Stomach (tissue), 4 donors: ENCODE measurements at regions not wholly inside any gene's neighbourhood (a gene's known extent, or its start where the extent isn't known, plus 50 kb on each side); places are given as distances from the start of the nearest gene placed in this dataset.

Source experiments
- EP300 ChIP-seq: sonication (generic); formaldehyde crosslinking; IDR thresholded peaks from one replicate; pipeline ENCODE4 v1.6.1; 2017; ENCODE audit warnings: antibody characterized with exemption
- POLR2A ChIP-seq, 4 donors: fragments of 450-650 bp; IDR thresholded peaks; one replicate each; pipeline ENCODE4 v1.6.1; 2016; ENCODE audit warnings: antibody characterized with exemption in 4 of 4, control low read depth in 2 of 4, mild to moderate bottlenecking in 1 of 4, moderate library complexity in 1 of 4
- TF ChIP-seq, protein P1 (sequence below), 7 experiments: fragments of 450-650 bp in 4 of 7; fragments of 200-600 bp in 3 of 7; sonication (generic) in 3 of 7; IDR thresholded peaks; one replicate each; pipeline ENCODE4 v1.5.1; 2016 to 2019; ENCODE audit warnings: antibody characterized with exemption in 7 of 7, control low read depth in 2 of 7, mild to moderate bottlenecking in 1 of 7

DNA sequence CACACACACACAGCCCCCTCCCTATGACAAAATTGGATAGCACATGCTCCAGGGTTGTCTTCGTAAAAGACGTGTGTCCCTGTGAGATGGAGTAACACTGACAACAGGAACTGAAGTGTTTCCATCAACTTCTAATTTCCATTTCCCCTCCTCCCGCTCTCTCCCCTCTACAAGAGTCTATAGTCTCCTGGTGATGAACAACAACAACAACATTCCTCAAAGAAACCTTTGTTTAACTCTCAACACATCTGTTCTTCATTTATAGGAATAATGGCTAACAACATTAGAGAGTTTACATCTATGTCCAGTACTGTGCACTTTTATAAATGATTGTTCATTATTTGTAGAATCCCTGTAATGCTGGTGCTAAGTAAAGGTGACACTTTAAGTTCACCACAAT is 205.8 kb upstream of the SSTR4 start:
- TF ChIP-seq EP300 (no peak), POLR2A (IDR thresholded peaks at IDR 0.05) (no peak)
- TF ChIP-seq, protein P1, sequence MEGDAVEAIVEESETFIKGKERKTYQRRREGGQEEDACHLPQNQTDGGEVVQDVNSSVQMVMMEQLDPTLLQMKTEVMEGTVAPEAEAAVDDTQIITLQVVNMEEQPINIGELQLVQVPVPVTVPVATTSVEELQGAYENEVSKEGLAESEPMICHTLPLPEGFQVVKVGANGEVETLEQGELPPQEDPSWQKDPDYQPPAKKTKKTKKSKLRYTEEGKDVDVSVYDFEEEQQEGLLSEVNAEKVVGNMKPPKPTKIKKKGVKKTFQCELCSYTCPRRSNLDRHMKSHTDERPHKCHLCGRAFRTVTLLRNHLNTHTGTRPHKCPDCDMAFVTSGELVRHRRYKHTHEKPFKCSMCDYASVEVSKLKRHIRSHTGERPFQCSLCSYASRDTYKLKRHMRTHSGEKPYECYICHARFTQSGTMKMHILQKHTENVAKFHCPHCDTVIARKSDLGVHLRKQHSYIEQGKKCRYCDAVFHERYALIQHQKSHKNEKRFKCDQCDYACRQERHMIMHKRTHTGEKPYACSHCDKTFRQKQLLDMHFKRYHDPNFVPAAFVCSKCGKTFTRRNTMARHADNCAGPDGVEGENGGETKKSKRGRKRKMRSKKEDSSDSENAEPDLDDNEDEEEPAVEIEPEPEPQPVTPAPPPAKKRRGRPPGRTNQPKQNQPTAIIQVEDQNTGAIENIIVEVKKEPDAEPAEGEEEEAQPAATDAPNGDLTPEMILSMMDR (IDR thresholded peaks at IDR 0.05) = no peak
